ENCODE measurements at regions not wholly inside any gene's neighbourhood (a gene's known extent, or its start where the extent isn't known, plus 50 kb on each side); places are given as distances from the start of the nearest gene placed in this dataset.

- CTCF ChIA-PET, result interaction anchor here (1.0 kb wide), 1 partner anchor 14 kb away, joined by 3 read pairs; no protein-coding TSS in a partner anchor
- peaks cover 5% of the 10 kb centered on the region for H3K27me3 Mint-ChIP-seq (ENCODE audit: low read depth)
- no peak overlapping the region for H3K4me3 Mint-ChIP-seq
- H3K9me3 Mint-ChIP-seq, result peaks cover 2% of the 10 kb centered on the region
- no peaks in the 10 kb centered on the region for H3K36me3 Mint-ChIP-seq (ENCODE audit: low read depth)
- no peak for DNase-seq
- H3K4me1 Mint-ChIP-seq (ENCODE audit: low read depth), result no peaks in the 10 kb centered on the region
- intact Hi-C loops (cut with micrococcal nuclease), result no loop called here
- H3K27ac Mint-ChIP-seq, result no peak overlapping the region
Observed at GRCh38 chr11:32289701-32290100, 145.6 kb downstream of the WT1 start.

GRCh38 chr11:32290783-32291182, 144.6 kb downstream of the WT1 start:
- CTCF ChIA-PET, result interaction anchor here (0.6 kb wide), 1 partner anchor 236 kb away, joined by 3 read pairs; no protein-coding TSS in a partner anchor
- H3K27me3 Mint-ChIP-seq (ENCODE audit: low read depth), result peaks cover 5% of the 10 kb centered on the region
- intact Hi-C loops (cut with micrococcal nuclease), result no loop called here
- DNase-seq, result no peak
- H3K9me3 Mint-ChIP-seq, result peaks cover under 1% of the 10 kb centered on the region
- H3K27ac Mint-ChIP-seq, result no peak overlapping the region
- H3K4me1 Mint-ChIP-seq (ENCODE audit: low read depth), result no peaks in the 10 kb centered on the region
- H3K36me3 Mint-ChIP-seq (ENCODE audit: low read depth), result no peaks in the 10 kb centered on the region
- no peak overlapping the region for H3K4me3 Mint-ChIP-seq

GRCh38 chr11:32297611-32298011, 137.7 kb downstream of the WT1 start:
- CTCF ChIA-PET, result interaction anchor here (1.1 to 3.2 kb wide), 6 partner anchors 10 to 244 kb away, joined by 3 to 16 read pairs (median 12); no protein-coding TSS in a partner anchor
- H3K4me1 Mint-ChIP-seq (ENCODE audit: low read depth), result no peaks in the 10 kb centered on the region

GRCh38 chr11:32302826-32303225, 132.5 kb downstream of the WT1 start:
- H3K27ac Mint-ChIP-seq, result no peak overlapping the region
- H3K9me3 Mint-ChIP-seq, result no peaks in the 10 kb centered on the region
- intact Hi-C loops (cut with micrococcal nuclease), result no loop called here
- H3K4me1 Mint-ChIP-seq (ENCODE audit: low read depth), result no peaks in the 10 kb centered on the region
- CTCF ChIA-PET, result interaction anchor here (0.6 to 3.3 kb wide), 4 partner anchors 10 to 266 kb away, joined by 3 to 14 read pairs (median 4); no protein-coding TSS in a partner anchor
- H3K36me3 Mint-ChIP-seq (ENCODE audit: low read depth), result no peaks in the 10 kb centered on the region
- H3K4me3 Mint-ChIP-seq, result no peak overlapping the region
- DNase-seq, result no peak
- no peaks in the 10 kb centered on the region for H3K27me3 Mint-ChIP-seq (ENCODE audit: low read depth)

More at GRCh38 chr11:32297611-32298011, 137.7 kb downstream of the WT1 start:
- no peak for DNase-seq
- H3K4me3 Mint-ChIP-seq, result no peak overlapping the region
- H3K27ac Mint-ChIP-seq, result no peak overlapping the region
- H3K9me3 Mint-ChIP-seq, result no peaks in the 10 kb centered on the region
- intact Hi-C loops (cut with micrococcal nuclease), result loop anchor here (1.0 to 2.0 kb wide), 4 partner anchors 121 to 1190 kb away; no protein-coding TSS in a partner anchor
- H3K27me3 Mint-ChIP-seq (ENCODE audit: low read depth), result no peaks in the 10 kb centered on the region
- H3K36me3 Mint-ChIP-seq (ENCODE audit: low read depth), result no peaks in the 10 kb centered on the region

- Mint-ChIP-seq H3K4me3 (no peak overlapping the region), H3K27me3 (ENCODE audit: low read depth) (no peaks in the 10 kb centered on the region), H3K27ac (no peak overlapping the region), H3K9me3 (no peaks in the 10 kb centered on the region), H3K36me3 (ENCODE audit: low read depth) (no peaks in the 10 kb centered on the region), H3K4me1 (ENCODE audit: low read depth) (no peaks in the 10 kb centered on the region)
- no peak for DNase-seq
- CTCF ChIA-PET, result interaction anchor here (0.6 to 3.3 kb wide), 9 partner anchors 8 to 1072 kb away, joined by 3 to 14 read pairs (median 3); no protein-coding TSS in a partner anchor
- intact Hi-C loops (cut with micrococcal nuclease), result no loop called here
Observed at GRCh38 chr11:32304521-32304920, 130.8 kb downstream of the WT1 start.

- no peaks in the 10 kb centered on the region for H3K4me1 Mint-ChIP-seq (ENCODE audit: low read depth)
Observed at GRCh38 chr11:32305460-32305859, 129.9 kb downstream of the WT1 start.

GRCh38 chr11:32307471-32307870, 127.9 kb downstream of the WT1 start:
- intact Hi-C loops (cut with micrococcal nuclease), result no loop called here
- peaks cover 3% of the 10 kb centered on the region for H3K4me1 Mint-ChIP-seq (ENCODE audit: low read depth)
- no peaks in the 10 kb centered on the region for H3K9me3 Mint-ChIP-seq
- no peak overlapping the region for H3K4me3 Mint-ChIP-seq
- no peaks in the 10 kb centered on the region for H3K36me3 Mint-ChIP-seq (ENCODE audit: low read depth)
- H3K27me3 Mint-ChIP-seq (ENCODE audit: low read depth), result peaks cover 9% of the 10 kb centered on the region
- H3K27ac Mint-ChIP-seq, result no peak overlapping the region
- no peak for DNase-seq
- CTCF ChIA-PET, result interaction anchor here (4.1 kb wide), 1 partner anchor 10 kb away, joined by 13 read pairs; no protein-coding TSS in a partner anchor

More at GRCh38 chr11:32305460-32305859, 129.9 kb downstream of the WT1 start:
- CTCF ChIA-PET, result no interaction called here
- intact Hi-C loops (cut with micrococcal nuclease), result no loop called here
- no peak for DNase-seq
- Mint-ChIP-seq H3K27ac (no peak overlapping the region), H3K4me3 (no peak overlapping the region), H3K9me3 (no peaks in the 10 kb centered on the region), H3K27me3 (ENCODE audit: low read depth) (no peaks in the 10 kb centered on the region), H3K36me3 (ENCODE audit: low read depth) (no peaks in the 10 kb centered on the region)

- Mint-ChIP-seq H3K27me3 (ENCODE audit: low read depth) (peaks cover 9% of the 10 kb centered on the region), H3K9me3 (no peaks in the 10 kb centered on the region), H3K36me3 (ENCODE audit: low read depth) (no peaks in the 10 kb centered on the region), H3K4me1 (ENCODE audit: low read depth) (peaks cover 3% of the 10 kb centered on the region), H3K4me3 (no peak overlapping the region), H3K27ac (no peak overlapping the region)
- intact Hi-C loops (cut with micrococcal nuclease), result no loop called here
- DNase-seq, result no peak
- CTCF ChIA-PET, result interaction anchor here (4.1 kb wide), 1 partner anchor 10 kb away, joined by 13 read pairs; no protein-coding TSS in a partner anchor
Observed at GRCh38 chr11:32307913-32308312, 127.4 kb downstream of the WT1 start.

- H3K27me3 Mint-ChIP-seq (ENCODE audit: low read depth), result peaks cover 9% of the 10 kb centered on the region
- no peaks in the 10 kb centered on the region for H3K36me3 Mint-ChIP-seq (ENCODE audit: low read depth)
- no peak overlapping the region for H3K27ac Mint-ChIP-seq
- CTCF ChIA-PET, result interaction anchor here (4.1 kb wide), 1 partner anchor 12 kb away, joined by 13 read pairs; no protein-coding TSS in a partner anchor
- no peak for DNase-seq
- no peaks in the 10 kb centered on the region for H3K9me3 Mint-ChIP-seq
- no peak overlapping the region for H3K4me3 Mint-ChIP-seq
- intact Hi-C loops (cut with micrococcal nuclease), result no loop called here
- H3K4me1 Mint-ChIP-seq (ENCODE audit: low read depth), result peaks cover 3% of the 10 kb centered on the region
Observed at GRCh38 chr11:32309530-32310213, 125.7 kb downstream of the WT1 start.

- H3K27ac Mint-ChIP-seq, result no peak overlapping the region
- intact Hi-C loops (cut with micrococcal nuclease), result no loop called here
- CTCF ChIA-PET, result interaction anchor here (1.7 kb wide), 1 partner anchor 13 kb away, joined by 6 read pairs; no protein-coding TSS in a partner anchor
- peaks cover 9% of the 10 kb centered on the region for H3K27me3 Mint-ChIP-seq (ENCODE audit: low read depth)
- no peaks in the 10 kb centered on the region for H3K9me3 Mint-ChIP-seq
- H3K36me3 Mint-ChIP-seq (ENCODE audit: low read depth), result no peaks in the 10 kb centered on the region
- no peak overlapping the region for H3K4me3 Mint-ChIP-seq
- H3K4me1 Mint-ChIP-seq (ENCODE audit: low read depth), result peaks cover 3% of the 10 kb centered on the region
- no peak for DNase-seq
Observed at GRCh38 chr11:32310214-32310601, 125.1 kb downstream of the WT1 start.

GRCh38 chr11:32311346-32312065, 123.8 kb downstream of the WT1 start:
- Mint-ChIP-seq H3K36me3 (ENCODE audit: low read depth) (no peaks in the 10 kb centered on the region), H3K4me3 (no peak overlapping the region), H3K27me3 (ENCODE audit: low read depth) (peaks cover 9% of the 10 kb centered on the region), H3K4me1 (ENCODE audit: low read depth) (peaks cover 3% of the 10 kb centered on the region), H3K27ac (no peak overlapping the region), H3K9me3 (no peaks in the 10 kb centered on the region)
- CTCF ChIA-PET, result interaction anchor here (1.7 kb wide), 1 partner anchor 12 kb away, joined by 6 read pairs; no protein-coding TSS in a partner anchor
- no peak for DNase-seq
- intact Hi-C loops (cut with micrococcal nuclease), result no loop called here

GRCh38 chr11:32312206-32312817, 123.0 kb downstream of the WT1 start:
- H3K9me3 Mint-ChIP-seq, result no peaks in the 10 kb centered on the region
- CTCF ChIA-PET, result interaction anchor here (0.6 to 1.2 kb wide), 5 partner anchors 9 to 744 kb away, joined by 3 to 14 read pairs (median 8); no protein-coding TSS in a partner anchor
- intact Hi-C loops (cut with micrococcal nuclease), result no loop called here
- H3K4me1 Mint-ChIP-seq (ENCODE audit: low read depth), result peaks cover 3% of the 10 kb centered on the region
- DNase-seq, result no peak
- H3K27ac Mint-ChIP-seq, result no peak overlapping the region
- H3K36me3 Mint-ChIP-seq (ENCODE audit: low read depth), result no peaks in the 10 kb centered on the region
- no peak overlapping the region for H3K4me3 Mint-ChIP-seq
- peaks cover 9% of the 10 kb centered on the region for H3K27me3 Mint-ChIP-seq (ENCODE audit: low read depth)
